ENCODE measurements at regions not wholly inside any gene's neighbourhood (a gene's known extent, or its start where the extent isn't known, plus 50 kb on each side); places are given as distances from the start of the nearest gene placed in this dataset.

DNA sequence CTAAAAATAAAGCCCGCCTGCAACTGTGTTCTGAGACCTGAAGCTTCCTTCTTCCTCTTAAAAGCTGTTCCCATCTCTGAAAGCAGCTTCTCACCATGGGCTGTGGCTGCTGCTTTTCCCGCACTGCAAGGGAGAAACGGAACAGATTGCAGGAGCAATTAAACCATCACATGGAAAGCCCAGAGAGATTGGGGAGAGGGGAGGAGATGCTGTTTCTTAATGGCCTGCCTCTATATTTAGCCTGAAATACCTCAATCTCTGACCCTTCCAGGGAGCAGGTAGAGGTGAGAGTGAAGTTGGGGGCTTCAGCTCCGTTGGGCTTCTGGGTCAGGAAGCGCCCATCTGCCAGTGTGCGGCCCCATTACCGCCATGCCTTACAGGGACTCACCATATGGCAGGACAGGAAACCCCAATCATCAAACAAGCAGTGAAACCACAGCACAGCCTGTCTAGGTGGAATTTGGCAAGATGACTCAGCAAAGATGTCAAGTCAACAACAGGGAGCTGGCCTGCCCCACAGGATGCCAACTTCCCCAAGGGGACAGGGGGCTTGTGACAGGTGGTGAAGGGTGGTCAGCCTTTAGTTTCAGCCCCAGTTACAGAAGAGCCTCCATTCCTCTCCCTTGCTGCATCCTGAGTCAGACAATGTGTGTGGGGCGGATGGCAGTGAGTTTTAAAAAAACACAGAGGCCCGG is 286.6 kb upstream of the CCL2 start:
- POLR2A ChIA-PET: no interaction called here
- H3K4me1 Mint-ChIP-seq (ENCODE audit: low read depth, unreplicated experiment): no peaks in the 10 kb centered on the region
- no peaks in the 10 kb centered on the region for H3K4me1 ChIP-seq
- no peak overlapping the region for H3K4me3 Mint-ChIP-seq (ENCODE audit: unreplicated experiment)
- intact Hi-C loops (cut with micrococcal nuclease; ENCODE audit: unreplicated experiment): loop anchor here (10.0 kb wide), 1 partner anchor 176 kb away; no protein-coding TSS in a partner anchor
- peaks cover 9% of the 10 kb centered on the region for H3K27me3 Mint-ChIP-seq (ENCODE audit: insufficient read depth, unreplicated experiment)
- BruUV-seq (replicated peaks): no TSS peak
- DNase-seq: no peak
- no peaks in the 10 kb centered on the region for H3K9me3 ChIP-seq
- H3K36me3 Mint-ChIP-seq (ENCODE audit: insufficient read depth, unreplicated experiment): no peaks in the 10 kb centered on the region
- CTCF ChIA-PET: no interaction called here
- H3K27ac Mint-ChIP-seq (ENCODE audit: unreplicated experiment): no peak overlapping the region
- H3K9me3 Mint-ChIP-seq (ENCODE audit: unreplicated experiment): no peaks in the 10 kb centered on the region
- no peaks in the 10 kb centered on the region for H3K36me3 ChIP-seq (ENCODE audit: control insufficient read depth, insufficient read depth, low read length)
- H3K27me3 ChIP-seq (replicated peaks; ENCODE audit: control insufficient read depth, insufficient read depth, low read length): no peaks in the 10 kb centered on the region
- H3K4me3 ChIP-seq (ENCODE audit: low read depth, low read length): no peak overlapping the region
- TF ChIP-seq, protein P1, sequence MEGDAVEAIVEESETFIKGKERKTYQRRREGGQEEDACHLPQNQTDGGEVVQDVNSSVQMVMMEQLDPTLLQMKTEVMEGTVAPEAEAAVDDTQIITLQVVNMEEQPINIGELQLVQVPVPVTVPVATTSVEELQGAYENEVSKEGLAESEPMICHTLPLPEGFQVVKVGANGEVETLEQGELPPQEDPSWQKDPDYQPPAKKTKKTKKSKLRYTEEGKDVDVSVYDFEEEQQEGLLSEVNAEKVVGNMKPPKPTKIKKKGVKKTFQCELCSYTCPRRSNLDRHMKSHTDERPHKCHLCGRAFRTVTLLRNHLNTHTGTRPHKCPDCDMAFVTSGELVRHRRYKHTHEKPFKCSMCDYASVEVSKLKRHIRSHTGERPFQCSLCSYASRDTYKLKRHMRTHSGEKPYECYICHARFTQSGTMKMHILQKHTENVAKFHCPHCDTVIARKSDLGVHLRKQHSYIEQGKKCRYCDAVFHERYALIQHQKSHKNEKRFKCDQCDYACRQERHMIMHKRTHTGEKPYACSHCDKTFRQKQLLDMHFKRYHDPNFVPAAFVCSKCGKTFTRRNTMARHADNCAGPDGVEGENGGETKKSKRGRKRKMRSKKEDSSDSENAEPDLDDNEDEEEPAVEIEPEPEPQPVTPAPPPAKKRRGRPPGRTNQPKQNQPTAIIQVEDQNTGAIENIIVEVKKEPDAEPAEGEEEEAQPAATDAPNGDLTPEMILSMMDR (IDR thresholded peaks at IDR 0.05; ENCODE audit: insufficient read depth in 1 of 2, low read depth in 1 of 2, low read length in 1 of 2, severe bottlenecking in 1 of 2, unreplicated experiment in 1 of 2): no peak

GRCh38 chr17:33970279-33970678 is 284.8 kb upstream of the CCL2 start:
- no peaks in the 10 kb centered on the region for H3K9me3 Mint-ChIP-seq (ENCODE audit: unreplicated experiment)
- Histone ChIP-seq H3K36me3 (ENCODE audit: control insufficient read depth, insufficient read depth, low read length) (no peaks in the 10 kb centered on the region), H3K27me3 (replicated peaks; ENCODE audit: control insufficient read depth, insufficient read depth, low read length) (no peaks in the 10 kb centered on the region), H3K4me3 (ENCODE audit: low read depth, low read length) (no peak overlapping the region), H3K9me3 (no peaks in the 10 kb centered on the region), H3K4me1 (no peaks in the 10 kb centered on the region)
- no peaks in the 10 kb centered on the region for H3K36me3 Mint-ChIP-seq (ENCODE audit: insufficient read depth, unreplicated experiment)
- DNase-seq: no peak
- H3K4me3 Mint-ChIP-seq (ENCODE audit: unreplicated experiment): no peak overlapping the region
- intact Hi-C loops (cut with micrococcal nuclease; ENCODE audit: unreplicated experiment): no loop called here
- H3K27ac Mint-ChIP-seq (ENCODE audit: unreplicated experiment): no peak overlapping the region
- no peaks in the 10 kb centered on the region for H3K4me1 Mint-ChIP-seq (ENCODE audit: low read depth, unreplicated experiment)
- no TSS peak for BruUV-seq (replicated peaks)
- TF ChIP-seq, protein P1 (IDR thresholded peaks at IDR 0.05; ENCODE audit: insufficient read depth in 1 of 2, low read depth in 1 of 2, low read length in 1 of 2, severe bottlenecking in 1 of 2, unreplicated experiment in 1 of 2): no peak
- CTCF ChIA-PET: no interaction called here
- POLR2A ChIA-PET: no interaction called here
- peaks cover 9% of the 10 kb centered on the region for H3K27me3 Mint-ChIP-seq (ENCODE audit: insufficient read depth, unreplicated experiment)

DNA sequence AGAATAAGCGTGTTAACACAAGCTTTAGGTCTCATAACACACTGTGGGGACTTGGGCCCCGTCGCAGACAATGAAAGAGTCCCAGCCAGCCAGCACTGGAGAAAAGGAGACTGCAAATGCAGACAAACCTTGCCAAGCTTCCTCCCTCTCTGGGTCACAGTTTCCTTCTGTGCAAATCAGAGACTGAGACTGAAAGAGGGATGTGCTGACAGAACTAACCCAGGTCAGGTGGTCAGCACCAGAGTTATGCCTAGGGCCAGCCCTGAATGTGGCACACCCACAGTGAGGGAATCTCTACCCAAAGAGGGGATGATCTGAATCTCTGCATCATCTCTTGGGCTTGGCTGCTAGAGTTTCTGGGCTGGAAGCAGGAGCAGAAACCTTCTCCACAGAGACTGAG is 282.3 kb upstream of the CCL2 start:
- H3K36me3 Mint-ChIP-seq (ENCODE audit: insufficient read depth, unreplicated experiment): no peaks in the 10 kb centered on the region
- Histone ChIP-seq H3K4me3 (ENCODE audit: low read depth, low read length) (no peak overlapping the region), H3K4me1 (no peaks in the 10 kb centered on the region), H3K27me3 (replicated peaks; ENCODE audit: control insufficient read depth, insufficient read depth, low read length) (no peaks in the 10 kb centered on the region), H3K9me3 (no peaks in the 10 kb centered on the region), H3K36me3 (ENCODE audit: control insufficient read depth, insufficient read depth, low read length) (no peaks in the 10 kb centered on the region)
- ChIA-PET CTCF (no interaction called here), POLR2A (no interaction called here)
- DNase-seq: no peak
- BruUV-seq (replicated peaks): no TSS peak
- no peaks in the 10 kb centered on the region for H3K9me3 Mint-ChIP-seq (ENCODE audit: unreplicated experiment)
- no peak overlapping the region for H3K4me3 Mint-ChIP-seq (ENCODE audit: unreplicated experiment)
- H3K27me3 Mint-ChIP-seq (ENCODE audit: insufficient read depth, unreplicated experiment): peaks cover 13% of the 10 kb centered on the region
- no peaks in the 10 kb centered on the region for H3K4me1 Mint-ChIP-seq (ENCODE audit: low read depth, unreplicated experiment)
- TF ChIP-seq, protein P1 (IDR thresholded peaks at IDR 0.05; ENCODE audit: insufficient read depth in 1 of 2, low read depth in 1 of 2, low read length in 1 of 2, severe bottlenecking in 1 of 2, unreplicated experiment in 1 of 2): no peak
- H3K27ac Mint-ChIP-seq (ENCODE audit: unreplicated experiment): no peak overlapping the region
- intact Hi-C loops (cut with micrococcal nuclease; ENCODE audit: unreplicated experiment): no loop called here
